ENCODE measurements at regions not wholly inside any gene's neighbourhood (a gene's known extent, or its start where the extent isn't known, plus 50 kb on each side); places are given as distances from the start of the nearest gene placed in this dataset.
A peak's percentile ranks its signal among the peaks of the same experiment; 100 is the strongest.

GRCh38 chr5:108649106-108649505, 98.6 kb upstream of the FER start:
- DNase-seq = no peak

- DNase-seq = peak; percentile 83 to 86
These were observed 105.4 kb upstream of the FER start for GRCh38 chr5:108642170-108642906.

GRCh38 chr5:108641596-108641995, 106.1 kb upstream of the FER start:
- no peak for DNase-seq

- DNase-seq = no peak
These were observed 108.3 kb upstream of the FER start for GRCh38 chr5:108639366-108639765.

- no peak for DNase-seq
These were observed 109.7 kb upstream of the FER start for GRCh38 chr5:108638021-108638420.

GRCh38 chr5:108637134-108637533, 110.6 kb upstream of the FER start:
- no peak for DNase-seq

GRCh38 chr5:108636135-108636853, 111.4 kb upstream of the FER start:
- DNase-seq = no peak

GRCh38 chr5:108634617-108635288, 112.9 kb upstream of the FER start:
- DNase-seq = no peak

- DNase-seq = no peak
These were observed 113.6 kb upstream of the FER start for GRCh38 chr5:108634010-108634616.

- no peak for DNase-seq
These were observed 117.7 kb upstream of the FER start for GRCh38 chr5:108629779-108630528.

GRCh38 chr5:108625654-108626053, 122.0 kb upstream of the FER start:
- no peak for DNase-seq

GRCh38 chr5:108623826-108624225, 123.9 kb upstream of the FER start:
- DNase-seq = no peak

- no peak for DNase-seq
These were observed 127.2 kb upstream of the FER start for GRCh38 chr5:108620516-108620915.

GRCh38 chr5:108619815-108620214, 127.9 kb upstream of the FER start:
- DNase-seq = no peak

- no peak for DNase-seq
These were observed 129.9 kb upstream of the FER start for GRCh38 chr5:108617467-108618435.

GRCh38 chr5:108615216-108615615, 132.5 kb upstream of the FER start:
- no peak for DNase-seq

GRCh38 chr5:108607421-108607820, 140.3 kb upstream of the FER start:
- no peak for DNase-seq

- peak in 1 of 2 experiments; percentile 5 for DNase-seq
These were observed 141.5 kb upstream of the FER start for GRCh38 chr5:108606185-108606584.

- DNase-seq = no peak
These were observed 144.9 kb upstream of the FER start for GRCh38 chr5:108602830-108603229.

- DNase-seq = no peak
These were observed 156.9 kb upstream of the FER start for GRCh38 chr5:108590799-108591198.

GRCh38 chr5:108588323-108588722, 159.4 kb upstream of the FER start:
- DNase-seq = no peak

GRCh38 chr5:108587821-108588220, 159.9 kb upstream of the FER start:
- no peak for DNase-seq
